ENCODE measurements at regions not wholly inside any gene's neighbourhood (a gene's known extent, or its start where the extent isn't known, plus 50 kb on each side); places are given as distances from the start of the nearest gene placed in this dataset.
"Not testable (repeated sequence)": the region's sequence is repeated elsewhere in the genome, so short reads cannot be mapped to it uniquely, and the experiment has no call there.

- TF ChIP-seq, protein P1, sequence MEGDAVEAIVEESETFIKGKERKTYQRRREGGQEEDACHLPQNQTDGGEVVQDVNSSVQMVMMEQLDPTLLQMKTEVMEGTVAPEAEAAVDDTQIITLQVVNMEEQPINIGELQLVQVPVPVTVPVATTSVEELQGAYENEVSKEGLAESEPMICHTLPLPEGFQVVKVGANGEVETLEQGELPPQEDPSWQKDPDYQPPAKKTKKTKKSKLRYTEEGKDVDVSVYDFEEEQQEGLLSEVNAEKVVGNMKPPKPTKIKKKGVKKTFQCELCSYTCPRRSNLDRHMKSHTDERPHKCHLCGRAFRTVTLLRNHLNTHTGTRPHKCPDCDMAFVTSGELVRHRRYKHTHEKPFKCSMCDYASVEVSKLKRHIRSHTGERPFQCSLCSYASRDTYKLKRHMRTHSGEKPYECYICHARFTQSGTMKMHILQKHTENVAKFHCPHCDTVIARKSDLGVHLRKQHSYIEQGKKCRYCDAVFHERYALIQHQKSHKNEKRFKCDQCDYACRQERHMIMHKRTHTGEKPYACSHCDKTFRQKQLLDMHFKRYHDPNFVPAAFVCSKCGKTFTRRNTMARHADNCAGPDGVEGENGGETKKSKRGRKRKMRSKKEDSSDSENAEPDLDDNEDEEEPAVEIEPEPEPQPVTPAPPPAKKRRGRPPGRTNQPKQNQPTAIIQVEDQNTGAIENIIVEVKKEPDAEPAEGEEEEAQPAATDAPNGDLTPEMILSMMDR (conservative IDR thresholded peaks at IDR 0.05), result not testable (repeated sequence)
- TF ChIP-seq ZFX (IDR thresholded peaks at IDR 0.05), result not testable (repeated sequence)
Measured at GRCh38 chr15:24331964-24332363, 343.6 kb upstream of the NPAP1 start.
